ENCODE measurements at regions not wholly inside any gene's neighbourhood (a gene's known extent, or its start where the extent isn't known, plus 50 kb on each side); places are given as distances from the start of the nearest gene placed in this dataset.

GRCh38 chr22:47257976-47258375 lies 495.5 kb downstream of the TBC1D22A start:
- H3K4me3 ChIP-seq = no peak overlapping the region
- intact Hi-C loops (cut with DNase I) = no loop called here
- DNase-seq = no peak
- TF ChIP-seq EP300 (IDR thresholded peaks at IDR 0.05) (no peak), CTCF (IDR thresholded peaks at IDR 0.05) (no peak), POLR2AphosphoS5 (IDR thresholded peaks at IDR 0.05) (no peak), POLR2A (IDR thresholded peaks at IDR 0.05) (no peak)
- H3K4me1 ChIP-seq = no peaks in the 10 kb centered on the region
- WGBS, 2 donors = 71 to 81% methylated on average over 11 of the region's 11 CpGs
- no peaks in the 10 kb centered on the region for H3K36me3 ChIP-seq
- peaks cover 0 to 7% (median 0%) of the 10 kb centered on the region in 3 donors for H3K27me3 ChIP-seq
- peaks cover 0 to 5% (median 2%) of the 10 kb centered on the region in 4 donors for H3K9me3 ChIP-seq
- H3K27ac ChIP-seq = no peak overlapping the region

- Histone ChIP-seq H3K4me1 (no peaks in the 10 kb centered on the region), H3K9me3 (peaks cover 0 to 5% (median 2%) of the 10 kb centered on the region in 4 donors), H3K36me3 (no peaks in the 10 kb centered on the region), H3K27ac (no peak overlapping the region), H3K4me3 (no peak overlapping the region), H3K27me3 (peaks cover 0 to 7% (median 0%) of the 10 kb centered on the region in 3 donors)
- 73 to 91% methylated on average over 5 of the region's 5 CpGs for WGBS, 2 donors
- no peak for DNase-seq
- TF ChIP-seq EP300 (IDR thresholded peaks at IDR 0.05) (no peak), POLR2A (IDR thresholded peaks at IDR 0.05) (no peak), CTCF (IDR thresholded peaks at IDR 0.05) (no peak), POLR2AphosphoS5 (IDR thresholded peaks at IDR 0.05) (no peak)
- intact Hi-C loops (cut with DNase I) = no loop called here
Measured at GRCh38 chr22:47257566-47257965, 495.1 kb downstream of the TBC1D22A start.

- WGBS, 2 donors = 80 to 84% methylated on average over 4 of the region's 4 CpGs
- Histone ChIP-seq H3K4me3 (no peak overlapping the region), H3K36me3 (no peaks in the 10 kb centered on the region), H3K27ac (no peak overlapping the region), H3K27me3 (peaks cover 0 to 22% (median 0%) of the 10 kb centered on the region in 3 donors), H3K9me3 (peaks cover 0 to 5% (median 2%) of the 10 kb centered on the region in 4 donors), H3K4me1 (no peaks in the 10 kb centered on the region)
- TF ChIP-seq POLR2A (IDR thresholded peaks at IDR 0.05) = no peak
- TF ChIP-seq EP300 (IDR thresholded peaks at IDR 0.05) = no peak
- intact Hi-C loops (cut with DNase I) = no loop called here
- no peak for DNase-seq
Measured at GRCh38 chr22:47251911-47252310, 489.5 kb downstream of the TBC1D22A start.

GRCh38 chr22:47250995-47251765 lies 488.7 kb downstream of the TBC1D22A start:
- H3K4me3 ChIP-seq = no peak overlapping the region
- H3K4me1 ChIP-seq = no peaks in the 10 kb centered on the region
- TF ChIP-seq CTCF (IDR thresholded peaks at IDR 0.05) = no peak
- TF ChIP-seq POLR2AphosphoS5 (IDR thresholded peaks at IDR 0.05) = no peak
- TF ChIP-seq POLR2A (IDR thresholded peaks at IDR 0.05) = no peak
- no peak for TF ChIP-seq EP300 (IDR thresholded peaks at IDR 0.05)
- intact Hi-C loops (cut with DNase I) = no loop called here
- peaks cover 0 to 5% (median 2%) of the 10 kb centered on the region in 4 donors for H3K9me3 ChIP-seq
- H3K27me3 ChIP-seq = peaks cover 0 to 22% (median 0%) of the 10 kb centered on the region in 3 donors
- no peaks in the 10 kb centered on the region for H3K36me3 ChIP-seq
- WGBS, 2 donors = 85 to 90% methylated on average over 12 of the region's 12 CpGs
- no peak for DNase-seq
- no peak overlapping the region for H3K27ac ChIP-seq

- H3K9me3 ChIP-seq = peaks cover 0 to 5% (median 2%) of the 10 kb centered on the region in 4 donors
- WGBS, 2 donors = 60 to 69% methylated on average over 8 of the region's 8 CpGs
- no peak overlapping the region for H3K27ac ChIP-seq
- intact Hi-C loops (cut with DNase I) = no loop called here
- H3K36me3 ChIP-seq = no peaks in the 10 kb centered on the region
- no peak overlapping the region for H3K4me3 ChIP-seq
- peaks cover 0 to 22% (median 0%) of the 10 kb centered on the region in 3 donors for H3K27me3 ChIP-seq
- no peak for DNase-seq
- H3K4me1 ChIP-seq = no peaks in the 10 kb centered on the region
- TF ChIP-seq EP300 (IDR thresholded peaks at IDR 0.05) (no peak), POLR2AphosphoS5 (IDR thresholded peaks at IDR 0.05) (no peak), CTCF (IDR thresholded peaks at IDR 0.05) (no peak), POLR2A (IDR thresholded peaks at IDR 0.05) (no peak)
Measured at GRCh38 chr22:47249370-47249928, 487.0 kb downstream of the TBC1D22A start.
